ENCODE measurements at regions not wholly inside any gene's neighbourhood (a gene's known extent, or its start where the extent isn't known, plus 50 kb on each side); places are given as distances from the start of the nearest gene placed in this dataset.

- no peak for TF ChIP-seq ZFX (IDR thresholded peaks at IDR 0.05; ENCODE audit: borderline replicate concordance)
- TF ChIP-seq, protein P1, sequence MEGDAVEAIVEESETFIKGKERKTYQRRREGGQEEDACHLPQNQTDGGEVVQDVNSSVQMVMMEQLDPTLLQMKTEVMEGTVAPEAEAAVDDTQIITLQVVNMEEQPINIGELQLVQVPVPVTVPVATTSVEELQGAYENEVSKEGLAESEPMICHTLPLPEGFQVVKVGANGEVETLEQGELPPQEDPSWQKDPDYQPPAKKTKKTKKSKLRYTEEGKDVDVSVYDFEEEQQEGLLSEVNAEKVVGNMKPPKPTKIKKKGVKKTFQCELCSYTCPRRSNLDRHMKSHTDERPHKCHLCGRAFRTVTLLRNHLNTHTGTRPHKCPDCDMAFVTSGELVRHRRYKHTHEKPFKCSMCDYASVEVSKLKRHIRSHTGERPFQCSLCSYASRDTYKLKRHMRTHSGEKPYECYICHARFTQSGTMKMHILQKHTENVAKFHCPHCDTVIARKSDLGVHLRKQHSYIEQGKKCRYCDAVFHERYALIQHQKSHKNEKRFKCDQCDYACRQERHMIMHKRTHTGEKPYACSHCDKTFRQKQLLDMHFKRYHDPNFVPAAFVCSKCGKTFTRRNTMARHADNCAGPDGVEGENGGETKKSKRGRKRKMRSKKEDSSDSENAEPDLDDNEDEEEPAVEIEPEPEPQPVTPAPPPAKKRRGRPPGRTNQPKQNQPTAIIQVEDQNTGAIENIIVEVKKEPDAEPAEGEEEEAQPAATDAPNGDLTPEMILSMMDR (IDR thresholded peaks at IDR 0.05), result no peak
- H3K27ac ChIP-seq, result no peak overlapping the region
Observed at GRCh38 chr7:72481934-72482333, 69.8 kb upstream of the CALN1 start.

GRCh38 chr7:72476608-72477305, 64.6 kb upstream of the CALN1 start:
- no peak overlapping the region for H3K27ac ChIP-seq
- TF ChIP-seq, protein P1 (IDR thresholded peaks at IDR 0.05), result peak; percentile 17; the same call in 1 of the 2 replicates
- no peak for TF ChIP-seq ZFX (IDR thresholded peaks at IDR 0.05; ENCODE audit: borderline replicate concordance)

DNA sequence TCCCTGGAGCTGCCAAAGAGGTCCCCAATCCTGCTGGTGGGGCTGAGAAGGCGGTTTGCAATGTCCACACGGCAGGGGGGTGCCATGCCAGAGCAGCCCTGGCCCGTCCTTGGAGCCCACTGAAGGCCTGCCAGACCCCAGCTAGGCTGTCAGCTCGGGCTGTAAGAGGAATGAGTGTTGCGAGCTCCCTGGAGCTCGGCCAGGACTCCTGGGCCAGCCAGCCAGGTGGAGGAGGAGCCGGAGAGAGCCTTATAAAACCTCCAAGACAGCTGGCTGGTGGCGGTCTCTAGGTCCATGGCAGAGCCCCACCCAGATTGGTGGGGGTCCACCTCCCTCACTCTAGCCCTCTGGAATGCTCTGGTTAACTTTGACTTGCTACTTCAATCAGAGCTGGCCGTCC, 55.1 kb upstream of the CALN1 start:
- no peak overlapping the region for H3K27ac ChIP-seq
- TF ChIP-seq, protein P1 (IDR thresholded peaks at IDR 0.05), result no peak
- no peak for TF ChIP-seq ZFX (IDR thresholded peaks at IDR 0.05; ENCODE audit: borderline replicate concordance)

DNA sequence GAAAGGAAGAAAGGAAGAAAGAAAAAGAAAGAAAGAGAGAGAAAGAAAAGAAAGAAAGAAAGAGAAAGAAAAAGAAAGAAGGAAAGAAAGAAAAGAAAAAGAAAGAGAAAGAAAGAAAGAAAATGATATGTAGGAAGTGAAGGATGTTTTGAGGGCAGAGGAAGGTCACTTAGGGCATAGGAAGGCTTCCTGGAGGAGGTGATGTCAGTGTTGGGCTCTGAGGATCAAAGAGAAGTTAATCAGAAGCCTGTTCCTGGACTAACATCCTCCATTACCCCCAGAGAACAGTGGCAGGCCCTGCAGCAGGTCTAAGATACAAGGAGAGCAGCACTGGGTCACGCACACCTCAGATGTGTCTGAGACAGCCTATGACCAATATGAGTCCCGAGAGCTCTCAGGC, 54.7 kb upstream of the CALN1 start:
- TF ChIP-seq, protein P1 (IDR thresholded peaks at IDR 0.05), result no peak
- no peak for TF ChIP-seq ZFX (IDR thresholded peaks at IDR 0.05; ENCODE audit: borderline replicate concordance)
- no peak overlapping the region for H3K27ac ChIP-seq

- H3K27ac ChIP-seq, result no peak overlapping the region
- TF ChIP-seq ZFX (IDR thresholded peaks at IDR 0.05; ENCODE audit: borderline replicate concordance), result no peak
- TF ChIP-seq, protein P1 (IDR thresholded peaks at IDR 0.05), result no peak
Observed at GRCh38 chr7:72465521-72465920, 53.4 kb upstream of the CALN1 start.

- H3K27ac ChIP-seq, result no peak overlapping the region
- TF ChIP-seq ZFX (IDR thresholded peaks at IDR 0.05; ENCODE audit: borderline replicate concordance), result no peak
- TF ChIP-seq, protein P1 (IDR thresholded peaks at IDR 0.05), result no peak
Observed at GRCh38 chr7:72462311-72462710, 50.2 kb upstream of the CALN1 start.
